ENCODE measurements at regions not wholly inside any gene's neighbourhood (a gene's known extent, or its start where the extent isn't known, plus 50 kb on each side); places are given as distances from the start of the nearest gene placed in this dataset.

GRCh38 chr10:47166405-47166777, 133.6 kb upstream of the GDF10 start:
- TF ChIP-seq NFRKB (IDR thresholded peaks at IDR 0.05): no peak
- no peak for TF ChIP-seq SUZ12 (IDR thresholded peaks at IDR 0.05)
- TF ChIP-seq TARDBP (IDR thresholded peaks at IDR 0.05): no peak
- TF ChIP-seq ARNT (IDR thresholded peaks at IDR 0.05): no peak
- no peak for TF ChIP-seq SP1 (IDR thresholded peaks at IDR 0.05)
- TF ChIP-seq FOXA1 (IDR thresholded peaks at IDR 0.05): no peak
- TF ChIP-seq PKNOX1 (IDR thresholded peaks at IDR 0.05): no peak
- TF ChIP-seq FOXM1 (IDR thresholded peaks at IDR 0.05; ENCODE audit: borderline replicate concordance): no peak
- no peak for TF ChIP-seq ELF4 (IDR thresholded peaks at IDR 0.05)
- no peak for TF ChIP-seq HDGF (IDR thresholded peaks at IDR 0.05; ENCODE audit: borderline replicate concordance)
- no peak for TF ChIP-seq BHLHE40 (IDR thresholded peaks at IDR 0.05; ENCODE audit: borderline replicate concordance)

Measured in HEK293T (cell line).